LHCN-M2 (cell line): ENCODE measurements at regions not wholly inside any gene's neighbourhood (a gene's known extent, or its start where the extent isn't known, plus 50 kb on each side); places are given as distances from the start of the nearest gene placed in this dataset.

Source experiments
- DNase-seq: peaks from one replicate; pipeline ENCODE4 v3.0.0-alpha.2; 2012; ENCODE audit warnings: low read depth

GRCh38 chr21:41689289-41689583 is 77.6 kb downstream of the RIPK4 start:
- no peak for DNase-seq

GRCh38 chr21:41687633-41688032 is 79.2 kb downstream of the RIPK4 start:
- DNase-seq: no peak

- no peak for DNase-seq
Observed at GRCh38 chr21:41686664-41687063, 80.2 kb downstream of the RIPK4 start.

- no peak for DNase-seq
Observed at GRCh38 chr21:41685511-41686149, 81.2 kb downstream of the RIPK4 start.

- DNase-seq: peak; percentile 79
Observed at GRCh38 chr21:41684381-41685245, 82.2 kb downstream of the RIPK4 start.

GRCh38 chr21:41683815-41684214 is 83.0 kb downstream of the RIPK4 start:
- DNase-seq: no peak

GRCh38 chr21:41682719-41683179 is 84.1 kb downstream of the RIPK4 start:
- DNase-seq: no peak

GRCh38 chr21:41681939-41682718 is 84.7 kb downstream of the RIPK4 start:
- DNase-seq: no peak

GRCh38 chr21:41681348-41681801 is 85.5 kb downstream of the RIPK4 start:
- DNase-seq: no peak

- DNase-seq: no peak
Observed at GRCh38 chr21:41680444-41681347, 86.2 kb downstream of the RIPK4 start.

- peak; percentile 97 for DNase-seq
Observed at GRCh38 chr21:41678924-41679318, 87.9 kb downstream of the RIPK4 start.

- DNase-seq: no peak
Observed at GRCh38 chr21:41678016-41678923, 88.6 kb downstream of the RIPK4 start.

GRCh38 chr21:41677671-41678015 is 89.2 kb downstream of the RIPK4 start:
- DNase-seq: no peak

- DNase-seq: no peak
Observed at GRCh38 chr21:41676198-41676597, 90.7 kb downstream of the RIPK4 start.

GRCh38 chr21:41675574-41675973 is 91.3 kb downstream of the RIPK4 start:
- no peak for DNase-seq

- DNase-seq: no peak
Observed at GRCh38 chr21:41674402-41674801, 92.5 kb downstream of the RIPK4 start.

- DNase-seq: peak; percentile 50
Observed at GRCh38 chr21:41673596-41674335, 93.1 kb downstream of the RIPK4 start.

GRCh38 chr21:41673071-41673470 is 93.8 kb downstream of the RIPK4 start:
- no peak for DNase-seq

GRCh38 chr21:41672543-41672915 is 94.3 kb downstream of the RIPK4 start:
- no peak for DNase-seq
